NCI-H1436 treated with DMSO at 0.1 percent for 48 hours (cell line): ENCODE measurements at regions not wholly inside any gene's neighbourhood (a gene's known extent, or its start where the extent isn't known, plus 50 kb on each side); places are given as distances from the start of the nearest gene placed in this dataset.
A peak's percentile ranks its signal among the peaks of the same experiment; 100 is the strongest.

Source experiments
- DNase-seq: peaks from one replicate; lab custom pipeline; 2025; lab: John Stamatoyannopoulos, UW

DNA sequence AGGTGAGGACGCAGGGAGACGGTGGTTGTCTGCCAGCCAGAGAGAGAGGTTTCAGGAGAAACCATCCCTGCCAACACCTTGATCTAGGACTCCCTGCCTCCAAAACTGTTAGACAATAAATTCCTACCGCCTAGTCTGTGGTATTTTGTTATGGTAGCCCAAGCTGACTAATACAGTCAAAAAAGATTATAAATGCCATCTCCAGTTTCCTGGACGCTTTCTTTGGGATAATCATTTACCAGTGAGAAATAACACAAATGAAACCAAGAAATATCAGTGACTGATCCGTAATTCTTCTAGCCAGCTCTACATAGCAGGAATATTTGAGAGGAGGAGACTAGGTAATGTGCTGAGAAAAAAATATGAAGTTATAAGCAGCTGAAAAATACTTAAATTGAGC, 707.8 kb upstream of the LMCD1 start:
- no peak for DNase-seq

DNA sequence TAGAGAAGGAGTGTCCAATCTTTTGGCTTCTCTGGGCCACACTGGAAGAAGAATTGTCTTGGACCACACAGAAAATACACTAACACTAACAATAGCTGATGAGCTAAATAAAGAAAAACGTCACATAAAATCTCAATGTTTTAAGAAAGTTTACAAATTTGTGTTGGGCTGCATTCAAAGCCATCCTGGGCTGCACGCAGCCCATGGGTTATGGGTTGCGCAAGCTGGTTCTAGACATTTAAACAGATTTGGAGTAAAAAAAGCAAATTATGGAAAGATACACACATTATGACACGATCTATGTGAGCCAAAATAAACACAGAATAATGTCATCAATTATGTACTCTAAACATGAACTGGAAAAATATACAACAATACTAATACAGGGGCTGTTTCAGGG, 703.3 kb upstream of the LMCD1 start:
- DNase-seq = no peak

DNA sequence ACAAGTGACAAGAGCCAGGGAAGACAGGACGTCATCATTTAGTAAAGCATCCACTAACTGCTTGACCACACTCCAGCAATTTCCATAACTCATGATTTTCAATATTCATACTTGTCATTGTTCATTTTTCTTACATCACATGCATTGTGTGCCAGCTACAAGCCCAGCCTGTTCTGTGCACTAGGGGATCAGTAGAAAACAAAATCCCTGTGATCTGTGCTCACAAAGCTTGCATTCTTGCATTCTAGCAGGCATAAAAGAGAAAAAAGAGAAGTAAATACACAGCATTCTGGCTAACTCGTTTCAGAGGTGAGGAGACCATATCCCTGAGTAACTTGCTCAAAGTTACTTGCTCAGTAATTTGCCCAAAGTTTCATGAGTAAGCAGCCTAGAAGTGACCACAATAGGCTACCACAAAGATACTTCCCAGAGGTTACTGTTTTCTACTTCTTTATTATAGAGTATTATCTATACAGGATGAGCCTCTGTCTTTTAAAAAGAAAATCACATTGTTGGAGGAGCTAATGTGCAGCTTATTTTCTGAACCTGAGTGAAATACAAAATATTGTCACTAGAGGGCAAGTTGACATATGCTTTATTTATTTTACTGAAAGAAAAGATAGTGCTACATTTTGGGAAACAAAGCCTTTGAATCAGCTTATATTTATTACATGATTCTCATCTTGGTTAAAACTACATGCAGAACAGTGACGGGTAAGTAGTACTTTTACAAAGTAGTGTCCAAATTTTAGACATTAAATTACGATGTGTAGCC, 701.4 kb upstream of the LMCD1 start:
- no peak for DNase-seq

DNA sequence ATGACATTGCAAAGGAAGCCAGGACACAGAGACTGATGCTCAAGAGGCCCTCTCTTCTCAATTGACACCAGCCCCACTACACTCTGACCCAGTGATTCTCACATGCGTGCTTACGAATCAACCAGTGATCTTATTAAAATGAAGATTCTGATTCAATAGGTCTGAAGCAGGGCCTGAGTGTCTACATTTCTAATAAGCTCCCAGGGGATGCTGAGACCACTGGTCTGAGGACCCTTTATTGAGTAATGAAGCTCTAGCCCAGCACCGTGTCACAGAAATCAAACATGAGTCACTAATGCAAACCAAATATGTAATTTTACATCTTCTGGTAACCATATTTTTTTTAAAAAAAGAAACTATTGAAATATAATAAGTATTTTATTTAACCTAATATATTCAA, 689.1 kb upstream of the LMCD1 start:
- DNase-seq = no peak

DNA sequence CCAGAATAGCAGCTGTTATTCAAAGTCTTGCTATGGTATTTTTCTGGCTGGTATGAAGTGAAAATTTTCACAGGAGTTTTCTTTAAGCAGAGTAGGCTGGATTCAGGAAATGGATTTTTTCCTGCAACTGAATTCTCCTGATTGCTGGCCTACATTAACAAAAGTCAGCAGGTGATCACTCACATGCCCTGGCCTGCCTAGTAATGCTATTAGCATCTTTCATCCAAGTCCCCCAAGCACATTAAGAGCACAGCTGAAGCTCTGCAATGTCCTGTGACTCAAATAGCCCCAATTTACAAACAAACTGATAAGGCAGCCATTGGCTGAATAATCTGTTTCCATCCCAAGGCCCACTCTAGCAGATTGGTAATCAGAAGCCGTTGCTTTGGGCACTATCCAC, 688.3 kb upstream of the LMCD1 start:
- peak; percentile 7 for DNase-seq

DNA sequence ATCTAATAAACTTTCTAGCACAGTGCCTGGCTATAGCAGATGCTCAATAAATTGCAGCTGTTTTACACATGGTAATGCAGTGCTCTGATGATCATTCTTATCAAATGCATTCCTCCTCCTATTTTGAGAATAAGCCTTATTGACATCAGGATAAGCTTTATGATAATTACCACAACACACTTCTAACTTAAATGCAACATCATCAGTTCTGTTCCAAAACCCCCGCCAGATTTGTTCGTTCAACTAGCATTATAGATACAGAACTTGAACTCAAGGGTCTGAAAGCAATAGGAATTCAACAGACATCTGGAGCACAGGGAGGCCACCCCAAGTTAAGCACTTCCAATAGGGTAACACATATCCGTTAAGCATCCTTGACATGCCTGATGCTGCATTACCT, 684.4 kb upstream of the LMCD1 start:
- no peak for DNase-seq

DNA sequence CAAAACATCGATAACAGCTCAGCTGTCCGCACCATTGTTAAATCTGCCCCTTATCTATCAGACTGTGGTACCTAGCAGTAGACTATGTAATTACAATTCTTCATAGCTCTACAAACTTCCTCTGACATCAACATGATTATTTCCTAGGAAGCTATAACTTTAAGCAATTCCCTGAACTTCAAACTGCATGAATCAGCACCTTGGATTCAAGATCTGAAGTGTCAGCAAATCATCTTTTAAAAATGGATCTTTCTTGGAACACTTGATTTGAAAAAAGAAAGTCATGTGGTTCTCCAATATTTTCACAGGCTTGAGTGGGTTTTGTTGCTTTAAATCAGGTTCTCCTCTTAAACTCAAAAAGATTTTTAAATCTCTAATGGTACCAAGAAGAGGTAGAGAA, 680.7 kb upstream of the LMCD1 start:
- DNase-seq = no peak

DNA sequence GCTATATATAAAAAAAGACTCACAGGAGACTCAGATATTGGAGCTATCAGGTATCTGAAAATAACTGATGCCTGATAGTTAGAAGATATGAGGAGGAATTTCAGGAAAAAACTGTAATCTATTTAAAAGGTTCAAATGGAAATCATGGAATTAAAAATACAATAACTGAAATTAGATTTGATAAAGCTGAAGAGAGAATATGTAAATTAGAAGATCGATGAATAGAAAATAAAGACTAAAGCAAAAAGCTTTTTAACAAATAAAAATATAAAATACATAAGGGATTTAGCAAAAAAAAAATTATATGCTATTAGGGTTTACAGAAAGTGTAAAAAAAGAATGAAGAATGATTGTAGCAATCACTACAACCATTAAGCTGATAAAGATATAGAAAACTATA, 679.8 kb upstream of the LMCD1 start:
- no peak for DNase-seq

DNA sequence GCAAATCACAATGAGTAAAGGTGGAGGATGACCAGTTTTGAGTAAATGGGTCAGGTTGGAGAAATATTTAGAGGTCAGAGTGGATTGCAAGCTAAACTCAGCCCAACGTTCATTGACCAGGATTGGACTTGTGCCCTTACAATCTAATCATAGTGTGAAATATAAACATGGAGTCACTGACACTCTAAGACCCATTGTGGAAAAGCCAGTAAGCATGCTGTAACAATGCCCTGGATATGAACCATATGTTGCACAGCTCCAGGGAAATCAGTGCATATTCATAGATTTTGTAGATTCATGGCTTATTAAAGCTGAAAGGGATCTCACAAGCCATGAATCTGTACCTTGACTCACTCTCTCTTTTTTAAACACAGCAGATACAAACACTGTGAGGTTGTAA, 660.2 kb upstream of the LMCD1 start:
- DNase-seq = no peak

DNA sequence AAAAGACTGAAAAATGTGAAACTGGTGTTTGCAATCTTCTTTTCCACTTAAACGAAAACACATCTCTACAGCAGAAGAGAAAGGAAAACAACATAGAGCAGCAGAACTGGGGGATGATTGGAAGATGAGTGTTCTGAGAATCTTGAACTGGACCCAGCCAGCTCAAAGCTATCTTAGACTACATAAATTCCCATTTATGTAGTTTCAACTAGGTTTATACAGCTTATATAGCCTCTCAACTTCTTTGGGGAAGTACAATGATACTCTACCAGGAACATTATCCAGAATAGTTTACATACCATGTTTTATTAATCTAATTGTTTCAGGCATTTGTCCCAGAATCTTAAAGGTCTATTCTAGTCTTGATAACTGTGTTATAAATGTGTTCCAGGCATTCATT, 658.2 kb upstream of the LMCD1 start:
- DNase-seq = no peak

DNA sequence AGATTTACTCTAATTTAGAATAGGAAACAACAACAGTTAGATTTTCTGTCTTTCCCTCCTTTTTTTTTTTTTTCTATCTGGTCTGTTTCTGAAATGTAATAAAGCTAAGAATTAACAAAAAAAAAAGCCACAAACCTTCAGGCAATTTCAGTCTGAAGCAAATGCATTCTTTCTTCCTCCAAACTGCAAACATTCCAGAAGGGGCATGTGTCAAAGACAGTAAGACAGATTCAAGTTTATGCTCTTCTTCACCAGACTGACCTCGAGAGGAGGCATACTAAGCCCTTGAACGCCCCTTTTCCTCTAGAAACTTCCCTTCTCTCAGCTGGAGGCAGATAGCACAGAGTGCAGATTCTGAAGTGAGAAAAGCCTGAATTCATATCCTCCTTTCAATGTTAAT, 654.6 kb upstream of the LMCD1 start:
- no peak for DNase-seq

DNA sequence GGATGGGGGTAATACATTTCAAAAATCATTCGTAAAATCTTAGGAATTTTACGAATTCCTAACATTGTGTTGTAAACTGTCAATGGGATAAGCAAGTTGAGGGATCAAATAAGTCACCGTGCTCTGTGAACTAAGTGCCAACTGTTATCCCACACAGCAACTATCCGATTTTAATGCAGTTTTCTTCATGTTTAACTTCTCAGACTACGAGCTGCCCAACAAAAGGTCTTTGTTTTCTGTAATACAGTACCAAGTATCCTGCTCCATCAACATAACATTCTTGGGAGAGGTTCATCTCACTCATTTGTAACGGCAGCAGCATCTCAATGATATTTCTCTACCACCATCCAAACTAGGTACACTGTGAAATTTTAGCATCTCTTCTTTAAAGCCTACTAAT, 654.1 kb upstream of the LMCD1 start:
- DNase-seq = no peak

DNA sequence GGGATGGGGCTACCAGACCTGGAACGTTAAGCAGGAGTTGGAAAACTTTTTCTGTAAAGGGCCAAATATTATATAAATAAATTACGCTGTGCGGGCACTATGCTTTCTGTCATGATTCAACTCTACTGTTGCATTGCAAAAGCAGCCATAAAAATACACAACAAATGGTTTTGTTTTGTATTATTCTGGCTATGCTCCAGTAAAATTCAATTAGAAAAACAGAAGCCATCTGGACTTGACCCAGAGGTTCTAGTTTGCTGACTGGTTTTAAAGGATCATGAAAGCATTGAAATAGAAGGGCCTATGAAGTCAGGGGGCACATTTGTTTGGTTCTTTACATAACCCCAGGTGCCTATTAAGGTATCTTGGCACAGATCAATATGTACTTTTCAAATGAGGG, 647.4 kb upstream of the LMCD1 start:
- no peak for DNase-seq

DNA sequence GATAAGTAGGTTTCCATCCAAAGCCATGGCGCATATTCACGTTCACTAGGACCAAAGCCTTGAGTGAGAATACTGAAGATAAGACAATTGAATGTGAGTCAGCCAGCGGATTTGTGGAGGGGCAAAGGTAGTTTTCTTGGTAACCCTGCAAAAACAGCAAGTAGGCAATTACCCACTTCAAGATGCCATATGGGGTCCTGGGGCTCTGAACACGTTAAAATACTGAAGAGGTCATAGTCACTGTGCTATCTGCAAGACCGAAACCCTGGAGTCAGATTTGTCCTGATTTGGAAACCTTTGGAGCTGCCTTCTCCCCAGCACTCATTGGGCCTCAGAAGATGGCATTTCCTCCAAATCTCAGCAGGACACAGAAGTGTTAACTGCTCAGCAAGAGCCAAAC, 646.9 kb upstream of the LMCD1 start:
- no peak for DNase-seq

DNA sequence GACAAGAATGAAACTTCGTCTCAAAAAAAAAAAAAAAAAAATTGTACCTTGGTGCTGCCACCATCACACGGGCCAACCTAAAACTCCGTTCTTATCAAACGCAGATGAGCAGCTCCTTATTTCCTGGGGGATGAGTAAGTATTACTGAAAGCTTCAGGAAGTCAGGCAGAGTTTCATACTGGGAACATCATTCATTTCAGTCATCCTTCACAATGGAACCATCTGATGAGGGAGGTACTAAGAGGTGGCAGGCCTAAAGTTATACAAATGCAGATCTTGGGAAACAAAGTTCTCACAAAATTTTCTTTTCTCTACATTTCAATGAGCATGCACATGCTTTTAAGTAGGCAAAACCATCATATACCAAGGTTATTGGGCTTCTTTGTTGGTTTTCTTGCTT, 636.0 kb upstream of the LMCD1 start:
- DNase-seq = no peak

DNA sequence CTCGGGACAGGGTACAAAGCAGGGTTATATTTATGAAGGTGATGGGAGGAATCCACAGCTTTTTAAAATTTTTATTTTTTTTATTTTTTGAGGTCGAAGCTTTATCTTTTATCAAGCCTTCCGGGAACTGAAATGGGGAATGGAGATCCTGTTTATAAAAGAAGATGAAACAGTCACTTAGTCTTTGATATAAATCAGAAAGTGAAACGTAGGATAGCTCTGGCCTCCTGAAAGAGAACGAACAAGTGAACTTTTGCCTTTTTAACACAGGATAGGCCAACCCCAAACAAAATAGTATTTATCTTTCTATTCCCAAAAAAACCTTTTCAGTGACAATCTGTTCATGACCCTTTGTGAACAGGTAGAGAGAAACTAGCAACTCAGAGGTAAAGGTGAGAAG, 634.0 kb upstream of the LMCD1 start:
- DNase-seq = no peak

DNA sequence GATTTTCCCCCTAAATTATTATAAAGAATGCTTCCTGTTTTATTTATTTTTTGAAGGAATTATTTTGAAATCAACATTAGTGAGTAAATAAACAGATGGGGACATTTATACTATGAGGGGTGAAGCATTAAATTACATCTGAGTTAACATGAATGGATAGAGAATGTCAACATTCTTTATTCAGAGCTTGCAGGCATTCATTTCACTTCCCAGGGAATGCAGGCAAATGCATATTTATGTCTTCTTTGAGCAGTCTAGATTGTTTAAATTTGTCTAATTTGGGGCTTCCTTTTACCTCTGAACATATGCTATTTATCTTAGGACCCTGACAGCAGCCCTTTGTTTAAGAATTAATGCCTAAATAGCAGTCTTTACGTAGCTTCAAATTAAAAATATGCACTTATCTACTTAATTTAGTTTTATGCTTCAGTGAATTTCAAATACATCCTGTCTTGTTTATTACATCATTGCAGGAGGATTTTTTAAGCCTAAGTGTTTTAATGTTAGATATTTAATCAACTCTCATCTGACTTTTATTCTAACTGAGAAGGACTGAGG, 630.5 kb upstream of the LMCD1 start:
- no peak for DNase-seq

DNA sequence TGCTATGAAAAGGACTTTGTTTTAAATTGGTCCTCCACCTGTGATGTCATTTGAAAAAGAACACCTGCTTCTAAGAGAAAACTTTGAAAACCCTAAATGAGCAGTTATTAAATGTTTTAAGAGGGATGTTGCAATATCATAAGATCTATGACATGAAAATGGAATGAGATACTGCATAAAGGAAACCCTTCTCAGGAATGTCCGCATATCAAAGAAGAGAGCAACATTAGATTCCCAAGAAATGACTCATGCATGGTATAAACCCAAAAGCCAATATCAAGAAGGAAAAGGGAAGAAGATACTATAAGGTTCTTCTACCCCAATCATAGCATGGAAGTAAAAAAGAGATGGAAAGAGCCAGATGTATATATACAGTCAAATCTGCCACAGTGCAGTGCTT, 627.5 kb upstream of the LMCD1 start:
- DNase-seq = no peak

DNA sequence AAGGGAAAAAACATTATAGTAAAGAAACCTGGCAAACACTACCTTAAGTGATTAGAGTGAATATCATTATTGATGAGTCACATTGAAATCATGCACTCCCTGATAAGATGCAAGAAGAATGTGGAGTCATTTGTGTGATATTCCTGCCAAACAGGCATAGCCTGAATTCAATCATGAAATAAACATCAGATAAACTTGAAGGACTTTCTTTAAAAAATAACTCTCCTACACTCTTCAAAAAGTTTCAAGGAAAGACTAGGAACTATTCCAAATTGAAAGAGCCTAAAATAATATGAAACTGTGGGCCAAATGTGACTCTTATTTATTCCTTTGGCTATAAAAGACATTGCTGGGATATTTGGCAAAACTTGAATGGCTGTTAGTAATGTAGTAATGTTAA, 625.7 kb upstream of the LMCD1 start:
- no peak for DNase-seq

DNA sequence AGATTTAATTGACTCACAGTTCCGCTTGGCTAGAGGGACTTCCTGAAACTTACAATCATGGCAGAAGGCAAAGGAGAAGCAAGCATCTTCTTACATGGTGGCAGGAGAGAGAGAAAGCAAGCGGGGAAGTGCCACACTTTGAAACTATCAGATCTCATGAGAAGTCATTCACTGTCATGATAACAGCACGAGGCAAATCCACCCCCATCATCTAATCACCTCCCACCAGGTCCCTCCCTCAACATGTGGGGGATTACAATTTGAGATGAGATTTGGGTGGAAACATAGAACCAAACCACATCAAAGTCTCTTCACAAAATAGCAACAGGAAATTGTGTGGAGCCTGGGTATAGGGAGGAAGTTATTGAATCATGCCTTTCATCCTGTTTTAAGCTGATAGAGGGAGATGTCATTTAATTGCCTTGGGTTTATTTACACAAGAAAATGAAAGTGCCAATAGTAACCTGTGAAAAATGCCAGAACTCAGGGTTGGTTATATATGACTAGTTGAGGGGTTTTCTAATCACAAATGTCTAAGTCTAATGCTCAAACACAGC, 624.8 kb upstream of the LMCD1 start:
- DNase-seq = no peak

DNA sequence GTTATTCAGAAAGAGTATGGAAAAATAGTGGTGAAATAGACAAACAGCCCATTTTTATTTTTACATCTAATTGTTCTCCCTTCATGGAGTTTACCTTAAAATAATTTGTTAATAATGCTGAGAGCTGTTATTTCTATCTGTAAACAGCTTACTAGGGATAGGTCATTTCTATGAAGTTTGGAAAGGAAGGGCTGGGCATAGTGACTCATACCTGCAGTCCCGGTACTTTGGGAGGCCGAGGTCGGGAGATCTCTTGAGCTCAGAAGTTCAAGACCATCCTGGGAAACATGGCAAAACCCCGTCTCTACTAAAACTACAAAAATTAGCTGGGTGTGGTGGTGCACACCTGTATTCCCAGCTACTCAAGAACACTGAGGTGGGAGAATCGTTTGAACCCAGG, 624.3 kb upstream of the LMCD1 start:
- DNase-seq = no peak

DNA sequence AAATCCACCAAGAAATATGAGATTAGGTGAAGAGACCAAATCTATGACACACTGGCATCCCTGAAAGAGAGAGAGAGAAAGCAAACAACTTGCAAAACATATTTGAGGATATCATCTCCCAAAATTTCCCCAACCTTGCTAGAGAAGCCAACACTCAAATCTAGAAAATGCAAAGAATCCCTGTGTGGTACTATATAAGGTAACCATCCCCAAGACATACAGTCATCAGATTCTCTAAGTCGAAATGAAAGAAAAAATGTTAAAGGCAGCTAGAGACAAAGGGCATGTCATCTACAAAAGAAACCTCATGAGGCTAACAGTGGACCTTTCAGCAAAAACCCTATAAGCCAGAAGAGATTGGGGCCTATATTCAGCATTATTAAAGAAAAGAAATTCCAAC, 622.1 kb upstream of the LMCD1 start:
- no peak for DNase-seq

DNA sequence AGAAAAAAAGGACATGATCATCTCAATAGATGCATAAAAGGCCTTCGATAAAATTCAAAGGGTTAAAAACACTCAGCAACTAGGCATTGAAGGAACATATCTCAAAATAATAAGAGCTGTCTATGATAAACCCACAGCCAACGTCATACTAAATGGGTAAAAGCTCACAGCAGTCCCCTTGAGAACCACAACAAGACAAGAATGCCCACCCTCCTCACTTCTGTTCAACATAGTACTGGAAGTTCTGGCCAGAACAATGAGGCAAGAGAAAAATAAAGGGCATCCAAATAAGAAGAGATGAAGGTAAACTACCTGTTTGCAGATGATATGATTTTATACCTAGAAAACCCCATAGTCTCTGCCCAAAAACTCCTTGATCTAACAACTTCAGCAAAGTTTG, 619.7 kb upstream of the LMCD1 start:
- no peak for DNase-seq

DNA sequence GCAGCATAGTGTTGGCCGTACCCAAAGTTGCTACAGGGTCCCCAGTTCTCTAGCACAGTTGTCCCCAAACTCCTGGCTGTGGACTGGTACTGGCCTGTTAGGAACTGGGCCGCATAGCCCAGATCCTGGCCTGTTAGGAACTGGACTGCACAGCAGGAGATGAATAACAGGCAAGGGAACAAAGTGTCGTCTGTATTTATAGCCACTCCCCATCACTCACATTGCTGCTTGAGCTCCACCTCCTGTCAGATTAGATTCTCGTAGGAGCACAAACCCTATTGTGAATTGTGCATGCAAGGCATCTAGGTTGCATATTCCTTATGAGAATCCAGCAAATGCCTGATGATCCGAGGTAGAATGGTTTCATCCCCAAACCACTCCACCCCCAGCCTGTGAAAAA, 604.0 kb upstream of the LMCD1 start:
- no peak for DNase-seq
